Endothelial cell (in vitro differentiated cells): ENCODE measurements at regions not wholly inside any gene's neighbourhood (a gene's known extent, or its start where the extent isn't known, plus 50 kb on each side); places are given as distances from the start of the nearest gene placed in this dataset.
"Not testable (repeated sequence)": the region's sequence is repeated elsewhere in the genome, so short reads cannot be mapped to it uniquely, and the experiment has no call there.

Experiments used
- DNase-seq: peaks from one replicate; pipeline ENCODE4 v3.0.0; 2021; ENCODE audit warnings: low spot score
- H3K27ac Mint-ChIP-seq: one replicate; pipeline ENCODE4 v1.8.0; 2021; ENCODE audit warnings: mixed read lengths, inconsistent platforms; ENCODE audit not compliant: unreplicated experiment
- H3K27me3 Mint-ChIP-seq: one replicate; pipeline ENCODE4 v1.8.0; 2021; ENCODE audit warnings: mild to moderate bottlenecking, moderate library complexity, mixed read lengths, inconsistent platforms; ENCODE audit not compliant: unreplicated experiment
- H3K36me3 Mint-ChIP-seq: one replicate; pipeline ENCODE4 v1.8.0; 2021; ENCODE audit warnings: mild to moderate bottlenecking, low read depth, mixed read lengths, inconsistent platforms; ENCODE audit not compliant: unreplicated experiment
- H3K4me1 Mint-ChIP-seq: one replicate; pipeline ENCODE4 v1.8.0; 2021; ENCODE audit warnings: mild to moderate bottlenecking, mixed read lengths, inconsistent platforms; ENCODE audit not compliant: unreplicated experiment
- H3K4me3 Mint-ChIP-seq: one replicate; pipeline ENCODE4 v1.8.0; 2021; ENCODE audit warnings: mild to moderate bottlenecking, mixed read lengths, inconsistent platforms; ENCODE audit not compliant: unreplicated experiment
- H3K9me3 Mint-ChIP-seq: one replicate; pipeline ENCODE4 v1.8.0; 2021; ENCODE audit warnings: mixed read lengths, inconsistent platforms; ENCODE audit not compliant: unreplicated experiment
- TF ChIP-seq, protein P1 (sequence below): fragments of 200-600 bp; sonication (generic); IDR thresholded peaks from one replicate; pipeline ENCODE4 v1.5.0; 2021; ENCODE audit warnings: antibody characterized with exemption; ENCODE audit not compliant: unreplicated experiment

DNA sequence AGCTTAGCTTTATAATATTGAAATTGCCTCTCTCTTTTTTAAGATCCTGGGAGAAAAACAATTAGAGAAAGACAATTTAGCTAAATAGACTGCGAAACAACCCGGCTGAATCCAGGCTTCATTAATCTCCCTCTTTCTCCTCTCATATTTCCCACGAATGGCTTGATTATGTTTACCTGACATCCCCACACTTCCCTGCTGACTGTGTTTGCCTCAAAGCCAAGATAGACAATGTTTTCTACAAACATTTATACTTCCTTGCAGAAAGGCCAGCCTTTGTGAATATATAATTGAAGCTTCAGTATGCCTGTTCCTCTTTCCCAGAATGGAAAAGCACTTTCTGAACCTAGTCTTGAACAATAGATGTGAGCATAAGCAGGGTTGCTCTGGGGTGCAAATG lies 566.8 kb downstream of the PDHA2 start:
- Mint-ChIP-seq H3K4me1 (no peaks in the 10 kb centered on the region), H3K27me3 (no peaks in the 10 kb centered on the region), H3K27ac (no peak overlapping the region), H3K4me3 (no peak overlapping the region), H3K9me3 (no peaks in the 10 kb centered on the region), H3K36me3 (no peaks in the 10 kb centered on the region)
- DNase-seq: no peak
- TF ChIP-seq, protein P1, sequence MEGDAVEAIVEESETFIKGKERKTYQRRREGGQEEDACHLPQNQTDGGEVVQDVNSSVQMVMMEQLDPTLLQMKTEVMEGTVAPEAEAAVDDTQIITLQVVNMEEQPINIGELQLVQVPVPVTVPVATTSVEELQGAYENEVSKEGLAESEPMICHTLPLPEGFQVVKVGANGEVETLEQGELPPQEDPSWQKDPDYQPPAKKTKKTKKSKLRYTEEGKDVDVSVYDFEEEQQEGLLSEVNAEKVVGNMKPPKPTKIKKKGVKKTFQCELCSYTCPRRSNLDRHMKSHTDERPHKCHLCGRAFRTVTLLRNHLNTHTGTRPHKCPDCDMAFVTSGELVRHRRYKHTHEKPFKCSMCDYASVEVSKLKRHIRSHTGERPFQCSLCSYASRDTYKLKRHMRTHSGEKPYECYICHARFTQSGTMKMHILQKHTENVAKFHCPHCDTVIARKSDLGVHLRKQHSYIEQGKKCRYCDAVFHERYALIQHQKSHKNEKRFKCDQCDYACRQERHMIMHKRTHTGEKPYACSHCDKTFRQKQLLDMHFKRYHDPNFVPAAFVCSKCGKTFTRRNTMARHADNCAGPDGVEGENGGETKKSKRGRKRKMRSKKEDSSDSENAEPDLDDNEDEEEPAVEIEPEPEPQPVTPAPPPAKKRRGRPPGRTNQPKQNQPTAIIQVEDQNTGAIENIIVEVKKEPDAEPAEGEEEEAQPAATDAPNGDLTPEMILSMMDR: no peak

DNA sequence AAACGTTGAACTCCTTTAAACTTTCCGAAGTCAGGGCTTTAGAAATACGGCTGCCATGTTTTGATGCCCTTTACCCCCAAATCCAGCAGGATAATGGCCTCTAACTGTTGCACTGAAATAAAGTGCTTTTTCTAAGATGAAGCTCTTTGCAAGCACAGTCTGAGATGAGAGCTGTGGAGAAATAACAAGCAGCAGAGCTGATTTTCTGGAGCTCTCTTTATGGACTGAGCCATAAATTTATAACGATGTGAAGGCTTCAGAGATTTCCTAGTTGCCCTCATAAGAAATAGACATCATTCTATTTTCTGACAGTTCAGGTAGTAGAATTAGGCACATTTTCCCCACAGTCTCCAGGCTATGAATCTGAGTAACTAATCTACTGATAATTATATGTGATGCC lies 567.3 kb downstream of the PDHA2 start:
- Mint-ChIP-seq H3K4me1 (no peaks in the 10 kb centered on the region), H3K4me3 (no peak overlapping the region), H3K27me3 (no peaks in the 10 kb centered on the region), H3K27ac (no peak overlapping the region), H3K36me3 (no peaks in the 10 kb centered on the region), H3K9me3 (no peaks in the 10 kb centered on the region)
- DNase-seq: no peak
- TF ChIP-seq, protein P1: no peak

DNA sequence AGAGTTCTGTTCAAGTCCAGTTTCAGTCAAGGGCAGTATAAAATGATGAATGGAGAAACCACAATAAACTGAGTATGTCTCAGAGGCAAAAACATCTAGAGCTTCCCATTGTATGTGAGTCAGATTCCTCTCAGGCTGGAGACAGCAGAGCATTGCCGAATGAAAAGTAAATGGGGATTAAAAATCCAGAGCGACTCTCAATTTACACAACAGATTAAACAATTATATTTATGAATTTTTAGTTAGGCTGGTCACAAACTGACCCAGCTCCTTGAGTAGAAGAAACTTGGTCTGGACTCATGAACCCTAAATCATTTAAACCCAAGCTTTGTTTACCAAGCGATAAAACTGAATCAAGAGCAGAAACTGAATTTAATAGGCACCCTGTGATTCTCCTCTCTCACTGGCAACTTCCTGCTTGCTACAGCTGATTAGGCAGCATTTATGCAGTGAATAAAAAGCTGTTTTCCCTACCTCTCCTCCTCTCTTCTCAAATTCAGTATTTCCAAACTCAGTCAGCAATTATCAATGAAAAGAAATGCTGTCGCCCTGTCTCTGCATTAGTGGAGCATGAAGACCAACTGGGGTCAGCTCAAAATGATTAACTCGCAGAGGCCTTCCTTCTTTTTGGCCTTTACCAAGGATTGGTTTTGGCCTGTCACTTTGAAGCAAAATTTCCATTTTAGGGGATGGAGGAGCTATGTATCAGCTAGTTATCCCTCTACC lies 568.0 kb downstream of the PDHA2 start:
- no peaks in the 10 kb centered on the region for H3K27me3 Mint-ChIP-seq

DNA sequence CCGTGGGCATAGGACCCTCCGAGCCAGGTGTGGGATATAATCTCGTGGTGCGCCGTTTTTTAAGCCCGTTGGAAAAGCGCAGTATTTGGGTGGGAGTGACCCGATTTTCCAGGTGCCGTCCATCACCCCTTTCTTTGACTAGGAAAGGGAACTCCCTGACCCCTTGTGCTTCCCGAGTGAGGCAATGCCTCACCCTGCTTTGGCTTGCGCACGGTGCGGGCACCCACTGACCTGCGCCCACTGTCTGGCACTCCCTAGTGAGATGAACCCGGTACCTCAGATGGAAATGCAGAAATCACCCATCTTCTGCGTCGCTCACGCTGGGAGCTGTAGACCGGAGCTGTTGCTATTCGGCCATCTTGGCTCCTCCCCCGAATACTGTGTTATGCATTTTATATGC lies 575.0 kb downstream of the PDHA2 start:
- DNase-seq, H3K4me3 Mint-ChIP-seq, H3K27ac Mint-ChIP-seq, H3K4me1 Mint-ChIP-seq, H3K36me3 Mint-ChIP-seq, H3K27me3 Mint-ChIP-seq, H3K9me3 Mint-ChIP-seq: not testable (repeated sequence)

More for the DNA sequence above, 568.0 kb downstream of the PDHA2 start:
- no peak for DNase-seq
- Mint-ChIP-seq H3K9me3 (no peaks in the 10 kb centered on the region), H3K36me3 (no peaks in the 10 kb centered on the region), H3K4me1 (no peaks in the 10 kb centered on the region), H3K27ac (no peak overlapping the region), H3K4me3 (no peak overlapping the region)
- TF ChIP-seq, protein P1: no peak

DNA sequence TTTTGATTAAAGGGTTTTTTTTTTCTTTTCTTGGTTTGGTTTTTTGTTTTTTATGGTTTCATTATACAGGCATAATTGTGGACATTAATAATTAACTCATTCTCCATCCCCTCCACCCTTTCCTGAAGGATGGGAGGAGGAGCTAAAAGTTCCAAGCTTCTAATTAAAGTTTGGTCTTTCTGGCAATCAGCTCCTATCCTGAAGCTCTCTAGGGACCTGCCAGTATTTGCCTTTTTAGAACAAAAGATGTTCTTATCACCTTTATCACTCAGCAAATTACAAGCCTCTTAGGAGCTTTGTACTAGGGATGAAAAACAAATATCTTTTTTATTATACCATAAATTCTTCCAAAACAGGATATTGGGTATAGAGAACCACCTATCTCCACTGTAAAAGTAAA lies 589.8 kb downstream of the PDHA2 start:
- Mint-ChIP-seq H3K4me1 (no peaks in the 10 kb centered on the region), H3K36me3 (no peaks in the 10 kb centered on the region), H3K27me3 (no peaks in the 10 kb centered on the region), H3K27ac (no peak overlapping the region), H3K4me3 (no peak overlapping the region), H3K9me3 (no peaks in the 10 kb centered on the region)
- no peak for DNase-seq
- TF ChIP-seq, protein P1: no peak
